ENCODE measurements at regions not wholly inside any gene's neighbourhood (a gene's known extent, or its start where the extent isn't known, plus 50 kb on each side); places are given as distances from the start of the nearest gene placed in this dataset.

DNA sequence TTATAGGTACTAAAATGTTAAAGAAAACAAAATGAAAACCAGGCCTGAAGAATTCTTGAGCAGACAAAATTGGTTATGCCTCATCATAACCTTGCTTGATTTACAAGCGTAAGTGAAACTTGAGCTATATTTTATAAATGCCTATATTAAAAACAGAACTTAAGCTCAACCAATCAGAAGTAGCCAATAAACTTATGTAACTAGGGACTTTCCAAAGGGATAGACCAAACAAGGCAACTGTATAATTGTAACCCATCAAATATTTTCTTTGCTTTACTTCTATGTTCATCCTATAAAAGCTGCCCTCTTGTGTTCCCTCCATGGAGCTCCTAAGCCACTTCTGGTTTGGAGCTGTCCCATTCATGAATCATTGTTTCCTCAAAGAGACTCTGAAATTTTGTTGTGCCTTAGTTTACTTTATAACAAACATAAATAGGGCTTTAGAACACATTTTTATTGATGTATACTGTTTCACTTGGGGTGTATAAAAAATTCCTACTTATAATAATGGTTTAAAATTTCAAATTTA, 101.6 kb upstream of the CARMIL1 start:
- Histone ChIP-seq H2AFZ (no peak overlapping the region), H3K79me2 (ENCODE audit: low read depth) (no peaks in the 10 kb centered on the region), H3F3A (ENCODE audit: insufficient read depth, low read depth) (peaks cover 28% of the 10 kb centered on the region), H3K4me2 (no peak overlapping the region), H3K27me3 (ENCODE audit: insufficient read depth, low read depth) (no peaks in the 10 kb centered on the region), H3K9me2 (ENCODE audit: insufficient read depth) (peaks cover 4% of the 10 kb centered on the region; the same call in 1 of the 2 replicates), H3K4me3 (no peak overlapping the region), H3K27ac (no peak overlapping the region), H3K36me3 (ENCODE audit: low read depth) (no peaks in the 10 kb centered on the region), H3K9me3 (ENCODE audit: insufficient read depth, low read depth) (peaks cover 3% of the 10 kb centered on the region; the same call in 1 of the 2 replicates), H4K20me1 (ENCODE audit: insufficient read depth) (no peaks in the 10 kb centered on the region), H3K4me1 (replicated peaks; ENCODE audit: insufficient read depth) (peaks cover 42% of the 10 kb centered on the region)
- no peak for TF ChIP-seq EZH2 (IDR thresholded peaks at IDR 0.05; ENCODE audit: low read depth)
- intact Hi-C loops (cut with micrococcal nuclease; ENCODE audit: unreplicated experiment), result loop anchor here (2.0 to 10.0 kb wide), 2 partner anchors 39 to 103 kb away; no protein-coding TSS in a partner anchor
- ChIA-PET CTCF (no interaction called here), POLR2A (ENCODE audit: unreplicated experiment) (no interaction called here)
- DNase-seq, result no peak
- BruUV-seq (replicated peaks), result no TSS peak

DNA sequence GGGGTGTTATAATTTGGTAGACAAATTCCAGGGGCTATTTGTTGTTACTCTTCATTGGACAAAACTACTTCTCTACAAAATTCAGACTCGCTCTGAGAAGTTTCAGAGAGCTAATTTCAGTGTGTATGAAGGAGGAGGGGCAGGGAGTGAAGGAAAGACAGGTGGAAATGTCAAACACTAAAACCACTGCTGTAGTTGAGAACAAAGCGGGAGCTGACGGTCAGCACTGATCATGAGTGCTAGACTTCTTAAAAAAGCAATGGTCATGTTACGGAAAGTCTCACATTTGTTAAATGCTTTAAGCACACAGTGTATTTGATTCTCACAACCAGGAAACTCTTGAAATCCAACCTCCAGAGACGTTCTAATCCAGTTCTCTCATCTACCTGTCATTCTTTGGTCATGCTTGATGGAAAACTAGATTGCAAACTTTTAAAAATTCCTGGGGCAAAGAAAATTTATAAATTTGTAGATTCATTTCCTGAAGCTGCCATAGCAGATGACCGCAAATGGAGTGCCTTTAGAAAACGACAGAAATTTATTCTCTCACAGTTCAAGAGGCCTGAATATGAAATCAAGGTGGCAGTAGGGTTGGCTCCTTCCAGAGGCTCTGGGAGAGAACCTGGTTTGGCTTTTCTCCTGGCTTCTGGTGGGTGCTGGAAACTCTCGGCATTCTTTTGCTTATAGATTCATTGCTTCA, 100.7 kb upstream of the CARMIL1 start:
- POLR2A ChIA-PET (ENCODE audit: unreplicated experiment), result no interaction called here
- H3K4me2 ChIP-seq, result no peak overlapping the region
- H3K79me2 ChIP-seq (ENCODE audit: low read depth), result no peaks in the 10 kb centered on the region
- H2AFZ ChIP-seq, result no peak overlapping the region
- peaks cover 23% of the 10 kb centered on the region for H3F3A ChIP-seq (ENCODE audit: insufficient read depth, low read depth)
- H4K20me1 ChIP-seq (ENCODE audit: insufficient read depth), result no peaks in the 10 kb centered on the region
- H3K36me3 ChIP-seq (ENCODE audit: low read depth), result no peaks in the 10 kb centered on the region
- CTCF ChIA-PET, result no interaction called here
- H3K4me3 ChIP-seq, result no peak overlapping the region
- peaks cover 4% of the 10 kb centered on the region; the same call in 1 of the 2 replicates for H3K9me2 ChIP-seq (ENCODE audit: insufficient read depth)
- TF ChIP-seq, protein P1, sequence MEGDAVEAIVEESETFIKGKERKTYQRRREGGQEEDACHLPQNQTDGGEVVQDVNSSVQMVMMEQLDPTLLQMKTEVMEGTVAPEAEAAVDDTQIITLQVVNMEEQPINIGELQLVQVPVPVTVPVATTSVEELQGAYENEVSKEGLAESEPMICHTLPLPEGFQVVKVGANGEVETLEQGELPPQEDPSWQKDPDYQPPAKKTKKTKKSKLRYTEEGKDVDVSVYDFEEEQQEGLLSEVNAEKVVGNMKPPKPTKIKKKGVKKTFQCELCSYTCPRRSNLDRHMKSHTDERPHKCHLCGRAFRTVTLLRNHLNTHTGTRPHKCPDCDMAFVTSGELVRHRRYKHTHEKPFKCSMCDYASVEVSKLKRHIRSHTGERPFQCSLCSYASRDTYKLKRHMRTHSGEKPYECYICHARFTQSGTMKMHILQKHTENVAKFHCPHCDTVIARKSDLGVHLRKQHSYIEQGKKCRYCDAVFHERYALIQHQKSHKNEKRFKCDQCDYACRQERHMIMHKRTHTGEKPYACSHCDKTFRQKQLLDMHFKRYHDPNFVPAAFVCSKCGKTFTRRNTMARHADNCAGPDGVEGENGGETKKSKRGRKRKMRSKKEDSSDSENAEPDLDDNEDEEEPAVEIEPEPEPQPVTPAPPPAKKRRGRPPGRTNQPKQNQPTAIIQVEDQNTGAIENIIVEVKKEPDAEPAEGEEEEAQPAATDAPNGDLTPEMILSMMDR (conservative IDR thresholded peaks at IDR 0.05), result no peak
- TF ChIP-seq EZH2 (IDR thresholded peaks at IDR 0.05; ENCODE audit: low read depth), result no peak
- H3K4me1 ChIP-seq (replicated peaks; ENCODE audit: insufficient read depth), result peaks cover 33% of the 10 kb centered on the region
- DNase-seq, result no peak
- intact Hi-C loops (cut with micrococcal nuclease; ENCODE audit: unreplicated experiment), result loop anchor here (10.0 kb wide), 1 partner anchor 104 kb away; no protein-coding TSS in a partner anchor
- H3K27me3 ChIP-seq (ENCODE audit: insufficient read depth, low read depth), result no peaks in the 10 kb centered on the region
- H3K9me3 ChIP-seq (ENCODE audit: insufficient read depth, low read depth), result peaks cover 3% of the 10 kb centered on the region; the same call in 1 of the 2 replicates
- BruUV-seq (replicated peaks), result no TSS peak
- H3K27ac ChIP-seq, result no peak overlapping the region

DNA sequence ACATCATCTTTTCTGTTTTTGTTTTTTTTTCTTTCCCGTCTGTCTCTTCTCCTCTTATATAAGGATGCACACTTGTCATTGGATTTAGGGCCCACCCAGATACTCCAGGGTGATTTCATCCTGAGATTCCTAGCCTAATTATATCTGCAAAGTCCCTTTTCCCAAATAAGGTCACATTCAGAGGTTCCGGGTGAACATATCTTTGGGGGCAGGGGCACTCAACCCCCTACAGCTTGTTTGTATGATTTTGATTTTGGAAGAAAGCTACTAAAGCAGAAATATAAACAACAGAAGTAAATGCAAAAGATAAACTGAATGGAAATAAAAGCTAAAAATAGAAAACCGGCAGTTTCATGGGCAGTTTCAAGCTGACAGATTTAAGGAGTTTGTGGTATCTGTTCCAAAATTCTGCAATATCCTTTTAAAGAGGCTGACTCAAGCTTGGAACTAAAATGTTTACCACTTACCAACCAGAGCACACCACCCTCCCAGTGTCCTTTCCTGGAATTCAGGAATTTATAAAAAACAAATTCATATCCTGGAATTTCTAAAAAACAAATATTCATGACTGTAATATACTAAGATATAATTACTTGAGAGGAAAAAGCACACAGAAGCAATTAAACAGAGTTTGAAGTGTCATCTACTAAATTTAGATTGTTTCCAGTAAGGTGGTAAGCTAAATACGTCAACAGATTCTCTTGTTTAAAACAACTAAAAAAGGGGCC, 100.0 kb upstream of the CARMIL1 start:
- Histone ChIP-seq H3K27ac (no peak overlapping the region), H3K4me1 (replicated peaks; ENCODE audit: insufficient read depth) (peaks cover 27% of the 10 kb centered on the region), H3F3A (ENCODE audit: insufficient read depth, low read depth) (peaks cover 17% of the 10 kb centered on the region), H3K36me3 (ENCODE audit: low read depth) (no peaks in the 10 kb centered on the region), H2AFZ (no peak overlapping the region), H4K20me1 (ENCODE audit: insufficient read depth) (no peaks in the 10 kb centered on the region), H3K4me3 (no peak overlapping the region), H3K79me2 (ENCODE audit: low read depth) (no peaks in the 10 kb centered on the region), H3K9me2 (ENCODE audit: insufficient read depth) (peaks cover 4% of the 10 kb centered on the region; the same call in 1 of the 2 replicates), H3K9me3 (ENCODE audit: insufficient read depth, low read depth) (no peaks in the 10 kb centered on the region; the same call in 1 of the 2 replicates), H3K4me2 (no peak overlapping the region), H3K27me3 (ENCODE audit: insufficient read depth, low read depth) (no peaks in the 10 kb centered on the region)
- ChIA-PET CTCF (interaction anchor here (0.6 kb wide), 1 partner anchor 450 kb away, joined by 3 read pairs; no protein-coding TSS in a partner anchor), POLR2A (ENCODE audit: unreplicated experiment) (no interaction called here)
- intact Hi-C loops (cut with micrococcal nuclease; ENCODE audit: unreplicated experiment), result loop anchor here (10.0 kb wide), 1 partner anchor 104 kb away; no protein-coding TSS in a partner anchor
- TF ChIP-seq, protein P1 (conservative IDR thresholded peaks at IDR 0.05), result no peak
- TF ChIP-seq EZH2 (IDR thresholded peaks at IDR 0.05; ENCODE audit: low read depth), result no peak
- BruUV-seq (replicated peaks), result no TSS peak
- DNase-seq, result no peak

Measured in PC-9 (cell line).